Mesenchymal stem cell (in vitro differentiated cells and primary cell): ENCODE measurements at regions not wholly inside any gene's neighbourhood (a gene's known extent, or its start where the extent isn't known, plus 50 kb on each side); places are given as distances from the start of the nearest gene placed in this dataset.

Experiments used
- DNase-seq: peaks from one replicate; pipeline ENCODE4 v3.0.0-alpha.2; 2013
- H2AFZ ChIP-seq: one replicate; pipeline ENCODE4 v1.6.1; 2013; ENCODE audit warnings: low read depth, mild to moderate bottlenecking, control low read depth, inconsistent platforms, low read length, moderate library complexity
- H2AK5ac ChIP-seq: 2 replicates; pipeline ENCODE4 v1.6.1; 2013; ENCODE audit warnings: low read length, moderate library complexity, mild to moderate bottlenecking, inconsistent platforms; ENCODE audit not compliant: severe bottlenecking
- H2BK120ac ChIP-seq: one replicate; pipeline ENCODE4 v1.6.1; 2013; ENCODE audit warnings: low read depth, mild to moderate bottlenecking, inconsistent platforms, low read length, moderate library complexity
- H2BK12ac ChIP-seq, 2 experiments: one replicate each; pipeline ENCODE4 v1.6.1; 2013; ENCODE audit warnings: inconsistent platforms in 2 of 2, low read length in 2 of 2, mild to moderate bottlenecking in 2 of 2, moderate library complexity in 2 of 2, control low read depth in 1 of 2
- H2BK15ac ChIP-seq: one replicate; pipeline ENCODE4 v1.6.1; 2013; ENCODE audit warnings: mild to moderate bottlenecking, low read depth, inconsistent platforms; ENCODE audit not compliant: poor library complexity, severe bottlenecking
- H2BK5ac ChIP-seq: 2 replicates; pipeline ENCODE4 v1.6.1; 2013; ENCODE audit warnings: low read depth, mild to moderate bottlenecking, low read length, control low read depth, inconsistent platforms; ENCODE audit not compliant: poor library complexity, severe bottlenecking
- H3K14ac ChIP-seq, 2 experiments: one replicate each; pipeline ENCODE4 v1.6.1; 2013; ENCODE audit warnings: inconsistent platforms in 2 of 2, low read length in 2 of 2, control low read depth in 1 of 2, mild to moderate bottlenecking in 1 of 2, moderate library complexity in 1 of 2
- H3K18ac ChIP-seq, 2 experiments: one replicate each; pipeline ENCODE4 v1.6.1; 2013; ENCODE audit warnings: inconsistent platforms in 2 of 2, low read length in 2 of 2, control low read depth in 1 of 2, low read depth in 1 of 2, mild to moderate bottlenecking in 1 of 2
- H3K23ac ChIP-seq, 2 experiments: one replicate each; pipeline ENCODE4 v1.6.1; 2013; ENCODE audit warnings: inconsistent platforms in 2 of 2, low read length in 2 of 2, mild to moderate bottlenecking in 2 of 2, moderate library complexity in 2 of 2, control low read depth in 1 of 2
- H3K27ac ChIP-seq: 2 replicates; pipeline ENCODE4 v1.5.1; 2013; ENCODE audit warnings: mild to moderate bottlenecking, moderate library complexity, low read length, control low read depth, inconsistent platforms; ENCODE audit not compliant: poor library complexity, severe bottlenecking
- H3K27me3 ChIP-seq, 2 experiments: 2 replicates each; pipeline versions ENCODE4 v1.6.1 to v1.7.0; 2013; ENCODE audit warnings: low read length in 2 of 2, mild to moderate bottlenecking in 2 of 2, moderate library complexity in 2 of 2, control low read depth in 1 of 2, inconsistent platforms in 1 of 2; ENCODE audit not compliant: control insufficient read depth in 1 of 2, insufficient read depth in 1 of 2
- H3K36me3 ChIP-seq, 2 experiments: 2 replicates each; pipeline versions ENCODE4 v1.6.1 to v1.7.0; 2013; ENCODE audit warnings: low read length in 2 of 2, control low read depth in 1 of 2, inconsistent platforms in 1 of 2, low read depth in 1 of 2, mild to moderate bottlenecking in 1 of 2; ENCODE audit not compliant: insufficient read depth in 2 of 2, control insufficient read depth in 1 of 2
- H3K4ac ChIP-seq, 2 experiments: one replicate each; pipeline ENCODE4 v1.6.1; 2013; ENCODE audit warnings: inconsistent platforms in 2 of 2, low read length in 2 of 2, mild to moderate bottlenecking in 2 of 2, moderate library complexity in 2 of 2, control low read depth in 1 of 2, low read depth in 1 of 2
- H3K4me1 ChIP-seq: 2 replicates; pipeline ENCODE4 v1.6.1; 2013; ENCODE audit warnings: low read depth, low read length, control low read depth; ENCODE audit not compliant: control insufficient read depth, insufficient read depth
- H3K4me2 ChIP-seq: 2 replicates; pipeline ENCODE4 v1.6.1; 2013; ENCODE audit warnings: low read length, mild to moderate bottlenecking, inconsistent platforms; ENCODE audit not compliant: poor library complexity, severe bottlenecking
- H3K4me3 ChIP-seq, 2 experiments: 2 replicates each; pipeline versions ENCODE4 v1.5.1 to v1.7.0; 2013; ENCODE audit warnings: low read length in 2 of 2, mild to moderate bottlenecking in 2 of 2, control low read depth in 1 of 2, low read depth in 1 of 2; ENCODE audit not compliant: insufficient read depth in 1 of 2
- H3K79me1 ChIP-seq: replicated peaks from 2 replicates; pipeline ENCODE4 v1.6.1; 2013; ENCODE audit warnings: mild to moderate bottlenecking, control low read depth, low read length, inconsistent platforms; ENCODE audit not compliant: poor library complexity, severe bottlenecking
- H3K9ac ChIP-seq: 2 replicates; pipeline ENCODE4 v1.7.0; 2013; ENCODE audit warnings: mild to moderate bottlenecking, low read length, moderate library complexity
- H3K9me3 ChIP-seq: 2 replicates; pipeline ENCODE4 v1.7.0; 2013; ENCODE audit warnings: mild to moderate bottlenecking, low read length; ENCODE audit not compliant: control insufficient read depth
- H4K8ac ChIP-seq: one replicate; pipeline ENCODE4 v1.6.1; 2013; ENCODE audit warnings: inconsistent platforms, mild to moderate bottlenecking, low read length, moderate library complexity
- H4K91ac ChIP-seq: one replicate; pipeline ENCODE4 v1.6.1; 2013; ENCODE audit warnings: mild to moderate bottlenecking, low read length, inconsistent platforms
- WGBS: methylation state at CpG from one replicate; pipeline ENCODE4 v1.1.7; 2013; ENCODE audit warnings: mixed read lengths; 5-methylcytosine and 5-hydroxymethylcytosine counted together

DNA sequence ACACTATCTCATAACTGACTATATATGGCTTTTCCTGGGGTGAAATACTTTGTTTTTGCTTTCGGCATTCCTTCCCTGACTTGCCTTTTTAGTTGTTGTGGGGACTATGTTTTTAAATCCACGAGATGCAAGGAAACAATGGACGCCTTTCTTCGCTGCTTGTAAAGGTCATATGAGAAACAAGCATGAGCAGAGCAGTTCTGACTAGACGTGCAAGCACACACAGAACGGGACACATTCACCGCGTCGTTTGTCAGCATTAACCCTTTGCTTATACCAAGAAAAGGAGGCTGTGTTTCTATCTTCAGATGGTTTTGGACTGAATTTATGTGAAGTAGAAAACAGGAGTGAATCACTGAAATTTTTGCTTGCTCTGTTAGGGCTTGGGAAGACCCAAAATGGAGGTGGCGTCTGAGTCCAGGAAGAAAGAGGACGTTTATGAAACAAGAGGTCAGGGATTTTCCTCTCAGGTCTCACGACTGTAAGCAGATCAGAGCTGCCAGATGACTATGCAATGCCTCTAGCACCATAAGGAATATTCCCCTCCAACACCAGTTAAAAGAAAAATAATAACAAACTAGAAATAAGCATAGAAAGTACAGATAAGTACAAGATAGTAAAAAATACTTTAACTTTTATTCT lies 358.9 kb downstream of the DLEU7 start:
- Histone ChIP-seq H2BK15ac (no peak overlapping the region), H2BK5ac (no peak overlapping the region), H4K8ac (no peak overlapping the region), H2BK120ac (no peak overlapping the region), H3K23ac (no peak overlapping the region), H3K27me3 (no peaks in the 10 kb centered on the region), H3K4me3 (no peak overlapping the region), H2AFZ (no peak overlapping the region), H3K36me3 (no peaks in the 10 kb centered on the region), H3K79me1 (no peaks in the 10 kb centered on the region), H3K18ac (no peak overlapping the region), H3K4me2 (no peak overlapping the region), H3K9ac (no peak overlapping the region), H3K27ac (no peak overlapping the region), H3K14ac (no peak overlapping the region), H2AK5ac (no peak overlapping the region), H4K91ac (no peak overlapping the region), H3K4me1 (no peaks in the 10 kb centered on the region), H3K9me3 (no peaks in the 10 kb centered on the region), H3K4ac (no peak overlapping the region), H2BK12ac (no peak overlapping the region)
- 85% methylated on average over 10 of the region's 12 CpGs for WGBS
- DNase-seq, result no peak

DNA sequence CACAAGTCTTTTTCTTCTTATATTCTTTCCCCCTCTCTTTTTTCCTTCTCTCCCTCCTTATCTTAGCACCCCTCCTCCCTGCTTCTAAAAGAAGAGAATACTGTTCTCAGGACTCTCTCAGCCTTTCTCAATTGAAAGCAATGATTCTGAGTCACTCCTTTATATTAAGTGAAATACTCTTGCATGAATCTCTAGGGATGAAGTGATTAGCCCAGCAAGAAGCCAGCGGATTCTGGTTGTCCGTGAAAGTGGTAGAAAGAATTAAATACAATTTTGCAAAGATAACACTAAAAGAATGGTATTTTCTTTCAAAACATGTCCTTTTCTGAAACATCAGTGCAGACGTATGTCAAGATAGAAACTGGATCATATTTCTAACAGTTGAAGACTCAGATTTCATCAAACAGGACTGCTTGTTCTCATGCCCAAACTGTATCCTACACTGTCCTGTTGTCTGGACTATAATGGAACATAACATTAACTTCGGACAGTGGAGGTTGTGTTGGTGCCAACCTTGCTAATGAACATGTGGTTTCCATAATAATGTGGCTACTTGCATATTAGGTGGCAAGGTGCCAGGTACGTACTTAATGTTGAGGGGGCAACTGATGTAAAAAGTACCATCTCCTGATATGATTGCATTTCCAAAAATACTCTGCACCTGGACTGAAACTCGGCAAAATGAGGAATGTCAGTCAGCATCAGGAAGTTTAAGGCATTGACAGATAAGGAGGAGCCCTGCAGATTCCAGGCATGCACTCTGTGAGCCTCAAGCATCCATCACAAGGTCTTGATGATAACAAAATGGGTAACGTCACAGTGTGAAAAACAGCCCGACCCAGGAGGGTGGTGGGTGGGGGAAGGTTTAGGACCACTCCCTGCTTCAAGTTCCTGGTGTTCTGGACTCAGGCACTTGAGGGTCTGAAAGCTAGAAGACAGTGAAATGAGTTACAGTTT lies 357.2 kb downstream of the DLEU7 start:
- Histone ChIP-seq H3K4ac (no peak overlapping the region), H3K23ac (no peak overlapping the region), H3K18ac (no peak overlapping the region), H2AK5ac (no peak overlapping the region), H3K27me3 (no peaks in the 10 kb centered on the region), H2BK5ac (no peak overlapping the region), H2BK15ac (no peak overlapping the region), H2AFZ (no peak overlapping the region), H3K9ac (peak overlapping the region; percentile 74), H2BK120ac (no peak overlapping the region), H3K4me1 (no peaks in the 10 kb centered on the region), H3K4me2 (no peak overlapping the region), H3K36me3 (no peaks in the 10 kb centered on the region), H3K4me3 (peak overlapping the region in 1 of 2 experiments; percentile 54), H4K91ac (no peak overlapping the region), H4K8ac (no peak overlapping the region), H3K9me3 (no peaks in the 10 kb centered on the region), H3K27ac (no peak overlapping the region), H3K79me1 (no peaks in the 10 kb centered on the region), H2BK12ac (no peak overlapping the region), H3K14ac (no peak overlapping the region)
- DNase-seq, result no peak
- WGBS, result 61% methylated on average over 6 of the region's 8 CpGs

DNA sequence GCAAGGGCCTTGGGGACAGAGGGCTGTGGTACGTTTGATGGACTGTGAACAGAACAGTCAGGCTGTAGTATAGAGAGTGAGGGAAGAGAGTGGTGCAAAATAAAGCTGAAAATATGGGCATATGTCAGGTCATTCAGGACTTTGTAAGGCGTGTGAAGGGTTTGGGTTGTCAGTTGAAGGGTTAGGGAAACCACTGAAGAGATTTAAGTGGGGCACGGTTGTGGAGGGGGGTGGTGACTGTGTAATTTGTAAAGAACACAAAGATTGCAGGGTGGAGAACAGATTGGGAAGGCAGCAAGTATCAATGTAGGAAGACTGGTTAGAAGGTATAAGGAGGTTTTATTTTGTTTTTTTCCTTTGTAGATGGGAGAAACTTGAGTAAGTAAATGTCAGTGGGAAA lies 349.8 kb downstream of the DLEU7 start:
- no peaks in the 10 kb centered on the region for H3K27me3 ChIP-seq
- no peak for DNase-seq
- no peak overlapping the region for H2BK5ac ChIP-seq
- H4K91ac ChIP-seq, result no peak overlapping the region
- no peak overlapping the region for H3K18ac ChIP-seq
- no peaks in the 10 kb centered on the region for H3K36me3 ChIP-seq
- H3K4me3 ChIP-seq, result no peak overlapping the region
- H3K4me2 ChIP-seq, result no peak overlapping the region
- no peak overlapping the region for H2AFZ ChIP-seq
- H2BK120ac ChIP-seq, result no peak overlapping the region
- H2AK5ac ChIP-seq, result no peak overlapping the region
- no peak overlapping the region for H2BK15ac ChIP-seq
- H4K8ac ChIP-seq, result no peak overlapping the region
- WGBS, result 82% methylated on average over 3 of the region's 3 CpGs
- H3K14ac ChIP-seq, result peak overlapping the region in 1 of 2 experiments; percentile 28
- no peak overlapping the region for H2BK12ac ChIP-seq
- H3K9me3 ChIP-seq, result no peaks in the 10 kb centered on the region
- H3K9ac ChIP-seq, result no peak overlapping the region
- H3K79me1 ChIP-seq, result no peaks in the 10 kb centered on the region
- no peak overlapping the region for H3K27ac ChIP-seq
- no peaks in the 10 kb centered on the region for H3K4me1 ChIP-seq
- no peak overlapping the region for H3K23ac ChIP-seq
- no peak overlapping the region for H3K4ac ChIP-seq

DNA sequence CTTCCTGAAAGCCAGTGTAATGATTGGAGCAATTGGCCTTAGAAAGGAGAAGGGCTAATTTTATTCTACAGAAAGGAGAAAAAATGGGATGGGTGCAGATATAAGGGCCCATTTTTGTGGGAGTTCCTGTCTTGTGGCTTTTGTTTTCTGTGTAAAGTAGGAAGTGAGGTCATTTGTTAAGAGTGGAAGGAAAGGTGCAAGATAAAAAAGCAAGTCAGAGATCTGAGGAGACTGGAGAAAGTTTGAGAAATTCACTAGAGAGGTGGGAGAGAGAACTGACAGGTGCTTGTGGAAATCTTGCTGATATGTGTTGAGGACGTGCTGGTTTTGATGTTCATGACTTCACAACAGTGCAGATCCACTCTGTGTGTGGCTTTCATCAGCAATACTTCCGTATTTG lies 349.4 kb downstream of the DLEU7 start:
- H3K4me3 ChIP-seq, result no peak overlapping the region
- no peak for DNase-seq
- H3K9me3 ChIP-seq, result no peaks in the 10 kb centered on the region
- no peak overlapping the region for H3K23ac ChIP-seq
- H3K18ac ChIP-seq, result no peak overlapping the region
- H4K91ac ChIP-seq, result no peak overlapping the region
- H2AK5ac ChIP-seq, result no peak overlapping the region
- no peak overlapping the region for H3K4me2 ChIP-seq
- no peak overlapping the region for H4K8ac ChIP-seq
- no peak overlapping the region for H3K9ac ChIP-seq
- no peak overlapping the region for H3K14ac ChIP-seq
- no peaks in the 10 kb centered on the region for H3K4me1 ChIP-seq
- H3K27me3 ChIP-seq, result no peaks in the 10 kb centered on the region
- WGBS, result 91% methylated on average over 2 of the region's 2 CpGs
- H3K79me1 ChIP-seq, result no peaks in the 10 kb centered on the region
- H3K27ac ChIP-seq, result no peak overlapping the region
- no peak overlapping the region for H2BK120ac ChIP-seq
- H2AFZ ChIP-seq, result no peak overlapping the region
- no peak overlapping the region for H3K4ac ChIP-seq
- H3K36me3 ChIP-seq, result no peaks in the 10 kb centered on the region
- no peak overlapping the region for H2BK12ac ChIP-seq
- H2BK15ac ChIP-seq, result no peak overlapping the region
- H2BK5ac ChIP-seq, result no peak overlapping the region
